ENCODE measurements at regions not wholly inside any gene's neighbourhood (a gene's known extent, or its start where the extent isn't known, plus 50 kb on each side); places are given as distances from the start of the nearest gene placed in this dataset.

GRCh38 chr6:113634352-113635163 is 222.6 kb upstream of the MARCKS start:
- DNase-seq, result no peak

DNA sequence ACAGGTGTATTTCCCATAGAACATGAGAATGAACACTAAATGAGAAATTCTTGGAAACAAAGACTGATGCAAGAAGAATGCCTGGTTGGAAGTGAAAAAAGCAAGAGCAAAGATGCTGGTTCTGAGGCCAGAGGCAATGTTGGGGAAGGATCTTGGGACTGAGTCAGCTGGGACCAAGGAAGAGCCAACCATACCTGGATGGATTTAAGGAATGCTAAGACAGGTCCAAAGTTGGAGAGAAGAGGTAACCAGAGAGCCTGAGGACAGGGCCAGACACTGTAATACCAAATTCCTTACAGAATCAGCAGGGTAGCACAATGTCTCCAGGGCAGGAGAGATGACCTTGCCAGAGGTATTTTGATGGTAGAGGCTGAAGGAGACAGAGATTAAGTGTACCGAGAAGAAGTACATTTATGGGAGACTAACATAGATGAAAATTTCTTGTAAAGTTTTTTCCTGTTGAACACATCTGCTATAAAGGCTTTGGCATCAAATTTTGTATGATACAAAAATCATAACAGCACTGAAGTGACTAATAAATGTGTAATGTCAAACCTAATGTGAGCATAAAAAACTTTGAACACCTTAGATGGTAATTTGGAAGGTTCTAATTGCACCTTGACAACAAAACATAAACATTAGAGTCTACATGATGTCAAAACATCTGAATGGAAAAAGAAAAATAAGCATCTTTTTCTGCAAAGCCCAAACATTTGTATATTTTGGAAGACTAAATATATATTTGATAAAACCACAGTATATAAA is 221.7 kb upstream of the MARCKS start:
- no peak for DNase-seq

- no peak for DNase-seq
Measured at GRCh38 chr6:113636357-113636824, 220.8 kb upstream of the MARCKS start.

DNA sequence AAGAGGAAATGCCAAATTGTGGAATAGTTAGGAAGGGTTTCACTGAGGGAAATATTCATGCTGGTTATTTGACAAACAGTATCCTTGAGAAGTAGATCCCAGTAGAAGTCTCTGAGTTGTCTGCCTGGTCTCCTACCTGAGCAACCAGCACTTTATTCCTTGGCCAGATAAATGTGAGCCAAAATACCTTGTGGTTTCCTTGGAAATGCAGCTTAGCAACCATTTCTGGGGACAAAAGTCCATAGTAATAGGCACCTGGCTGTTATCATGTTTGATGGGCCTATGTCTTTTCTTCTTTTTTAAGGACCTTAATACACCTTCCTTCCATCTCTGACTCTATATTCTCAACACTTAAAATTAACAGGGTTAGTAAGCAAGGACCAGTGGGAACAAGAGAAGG is 217.1 kb upstream of the MARCKS start:
- DNase-seq, result no peak

- no peak for DNase-seq
Measured at GRCh38 chr6:113642001-113642713, 215.0 kb upstream of the MARCKS start.

GRCh38 chr6:113642714-113643406 is 214.3 kb upstream of the MARCKS start:
- DNase-seq, result no peak

DNA sequence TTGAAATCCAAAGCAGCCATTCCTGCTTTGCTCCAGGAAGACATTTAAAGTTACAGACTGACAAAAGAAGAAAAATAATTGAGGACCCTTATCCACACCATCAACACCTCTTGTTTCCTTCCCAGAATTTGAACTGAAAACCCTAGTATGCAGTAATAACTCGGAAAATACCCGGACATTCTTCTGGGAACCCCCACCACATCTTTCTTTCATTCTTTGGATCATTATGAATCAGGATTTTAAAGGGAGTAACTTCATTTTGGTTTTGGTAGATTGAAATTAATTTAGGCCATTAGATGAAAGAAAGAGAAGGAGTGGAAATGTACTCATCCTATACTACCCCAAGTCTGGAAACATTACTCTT is 213.8 kb upstream of the MARCKS start:
- DNase-seq, result no peak

- DNase-seq, result no peak
Measured at GRCh38 chr6:113644861-113645575, 212.1 kb upstream of the MARCKS start.

GRCh38 chr6:113645576-113645970 is 211.6 kb upstream of the MARCKS start:
- no peak for DNase-seq

DNA sequence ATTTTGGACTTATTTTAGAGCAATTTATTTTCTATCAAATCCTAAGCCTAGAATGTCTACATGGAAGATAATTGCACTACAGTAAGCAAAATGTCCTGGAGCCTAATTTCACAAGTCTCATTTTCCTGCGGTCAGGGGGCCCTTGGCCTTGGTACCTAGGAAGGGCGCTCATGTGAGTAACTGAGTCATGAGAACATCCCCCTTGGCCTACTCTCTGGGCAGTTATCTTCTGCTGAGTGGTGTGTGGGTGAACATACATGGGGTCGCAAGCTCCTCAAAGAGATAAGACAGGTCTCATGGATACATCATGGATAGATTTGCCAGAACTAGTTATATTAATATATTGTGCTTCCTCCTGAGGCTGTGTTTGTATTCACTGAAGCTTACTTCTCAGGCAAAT is 211.2 kb upstream of the MARCKS start:
- no peak for DNase-seq

DNA sequence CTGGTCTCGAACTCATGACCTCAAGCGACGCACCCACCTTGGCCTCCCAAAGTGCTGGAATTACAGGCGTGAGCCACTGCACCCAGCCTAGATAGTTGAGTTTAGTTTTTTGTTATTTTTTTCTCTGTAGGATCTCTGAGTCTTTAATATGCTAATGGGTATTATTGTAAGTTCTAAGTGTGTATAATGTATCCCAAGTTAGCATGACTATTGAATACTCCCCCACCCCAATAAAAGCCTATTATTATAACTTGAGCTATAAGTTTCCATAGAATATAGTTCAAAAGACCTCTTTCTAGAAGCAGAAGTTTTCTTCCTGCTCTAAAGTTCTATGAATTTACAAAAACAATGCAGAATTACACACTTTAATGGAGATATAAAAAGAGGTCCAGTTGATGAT is 210.4 kb upstream of the MARCKS start:
- no peak for DNase-seq

- DNase-seq, result no peak
Measured at GRCh38 chr6:113647143-113647889, 209.8 kb upstream of the MARCKS start.

- no peak for DNase-seq
Measured at GRCh38 chr6:113648698-113649097, 208.4 kb upstream of the MARCKS start.

DNA sequence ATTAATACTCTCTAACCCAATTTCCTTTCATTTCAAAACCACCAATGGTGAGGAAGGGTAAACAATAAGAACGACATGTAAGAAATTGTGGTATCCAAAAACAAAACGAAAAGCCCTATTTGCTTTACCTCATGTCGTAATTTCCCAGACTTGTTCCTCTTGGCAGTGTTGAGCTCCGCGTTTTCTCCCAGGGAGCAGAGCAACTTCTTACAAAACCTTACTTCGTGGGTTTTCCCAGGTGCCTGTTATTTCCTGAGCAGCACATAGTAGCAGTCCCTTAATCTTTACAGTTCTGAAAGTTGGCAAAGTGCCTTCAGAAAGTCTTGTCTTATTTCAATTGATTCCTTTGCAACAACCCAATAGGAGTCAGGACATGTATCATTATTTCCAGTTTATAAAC is 207.9 kb upstream of the MARCKS start:
- no peak for DNase-seq

DNA sequence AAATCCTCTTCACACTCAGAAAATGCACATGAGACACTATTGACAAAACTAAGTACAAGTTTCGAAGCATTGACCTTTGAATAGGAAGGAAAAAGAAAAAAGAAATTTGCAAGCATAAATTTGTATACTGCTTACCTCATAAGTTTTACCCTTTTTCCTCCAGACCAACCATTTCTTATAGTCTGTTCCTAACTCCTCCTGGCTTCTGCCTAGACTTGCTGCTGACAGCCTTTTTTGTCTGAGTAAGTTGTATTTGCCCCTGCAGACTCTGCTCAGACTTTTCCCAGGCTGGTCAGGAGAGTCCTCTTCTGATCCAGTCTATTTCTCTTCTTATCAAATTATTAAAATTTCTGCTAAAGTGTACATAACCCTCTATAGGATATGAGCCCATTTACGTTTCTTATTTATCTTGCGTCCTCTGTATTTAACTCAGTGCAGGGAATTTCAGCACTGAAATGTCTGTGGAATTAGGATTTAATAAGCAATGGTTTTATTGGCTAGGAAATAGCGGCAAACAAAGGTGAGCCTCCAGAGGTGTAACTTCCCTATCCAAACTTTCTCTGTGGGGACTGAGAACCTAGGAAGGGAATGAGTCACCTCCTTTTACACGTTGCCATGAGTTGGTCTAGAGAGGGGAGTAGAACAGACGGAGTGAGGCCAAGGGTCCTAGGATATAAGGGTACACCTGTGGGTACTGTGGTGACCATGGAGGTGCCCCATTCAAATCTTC is 207.1 kb upstream of the MARCKS start:
- DNase-seq, result no peak

DNA sequence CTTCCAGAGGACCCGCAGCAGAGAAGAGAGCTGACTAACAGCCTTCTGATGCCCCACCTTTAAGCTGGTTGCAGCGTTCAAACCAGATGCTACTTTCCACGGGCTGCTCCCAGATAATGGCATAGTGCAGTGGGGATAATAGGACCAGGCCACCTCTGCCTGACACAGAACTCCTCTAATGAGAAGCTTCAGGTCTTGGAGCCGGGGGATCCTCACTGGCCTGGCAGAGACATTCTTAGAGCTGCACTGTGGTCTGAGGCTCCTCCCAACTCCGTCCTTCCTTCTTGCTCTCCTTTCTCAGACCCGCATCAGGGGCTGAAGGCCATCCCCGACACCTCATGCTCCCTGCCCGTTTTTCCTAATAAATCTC is 206.6 kb upstream of the MARCKS start:
- DNase-seq, result no peak

GRCh38 chr6:113651120-113651519 is 206.0 kb upstream of the MARCKS start:
- peak; percentile 67 for DNase-seq

DNA sequence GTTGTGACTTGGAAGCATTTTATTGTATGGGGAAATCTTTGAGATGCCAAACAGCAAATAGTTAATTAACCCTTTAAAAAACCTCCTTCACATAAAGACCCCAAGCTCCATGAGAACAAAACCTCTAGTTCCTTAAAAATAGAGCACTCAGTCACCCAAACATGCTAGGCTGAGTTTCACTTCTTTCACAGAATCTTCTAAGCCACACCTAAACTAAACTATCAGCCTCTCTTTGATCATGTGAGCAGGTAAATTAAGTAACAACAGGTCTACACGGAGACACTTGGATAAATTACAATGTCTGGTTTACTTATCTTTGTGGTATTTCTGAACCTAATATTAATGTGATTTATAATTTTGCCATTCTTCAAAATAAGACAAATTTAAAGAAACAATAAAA is 205.2 kb upstream of the MARCKS start:
- DNase-seq, result no peak

DNA sequence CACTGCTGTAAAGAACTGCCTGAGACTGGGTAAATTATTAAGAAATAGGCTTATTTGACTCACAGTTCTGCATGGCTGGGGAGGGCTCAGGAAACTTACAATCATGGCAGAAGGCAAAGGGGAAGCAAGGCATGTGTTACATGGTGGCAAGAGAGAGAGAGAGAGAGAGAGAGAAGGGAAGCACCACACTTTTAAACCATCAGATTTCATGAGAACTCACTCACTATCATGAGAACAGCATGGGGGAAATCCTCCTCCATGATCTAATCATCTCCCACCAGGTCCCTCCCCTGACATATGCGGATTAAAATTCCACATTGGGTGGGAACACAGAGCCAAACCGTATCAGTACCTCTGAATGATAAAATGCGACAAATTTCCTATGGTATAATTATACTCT is 203.9 kb upstream of the MARCKS start:
- DNase-seq, result no peak

- DNase-seq, result peak; percentile 67
Measured at GRCh38 chr6:113654396-113654795, 202.7 kb upstream of the MARCKS start.

DNA sequence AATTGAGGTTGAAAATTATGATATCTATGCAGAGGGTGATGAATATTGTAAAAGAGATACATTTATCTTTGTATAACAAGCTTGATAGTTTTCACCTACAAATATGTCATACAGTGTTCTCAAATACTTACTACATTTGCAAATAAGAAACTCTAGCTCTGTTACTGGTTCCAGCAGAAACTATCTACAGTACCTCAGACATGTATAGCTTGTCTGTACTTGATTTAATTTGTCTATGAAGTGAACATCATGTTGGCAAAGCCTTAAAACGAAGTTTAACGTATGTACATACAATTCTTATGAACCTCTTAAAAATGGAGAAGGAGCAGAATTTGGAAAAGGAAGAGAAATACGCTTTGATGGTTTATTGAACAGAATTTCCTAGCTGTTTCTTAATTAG is 201.4 kb upstream of the MARCKS start:
- DNase-seq, result no peak
